Effector memory CD4-positive, alpha-beta T cell (primary cell): ENCODE measurements at regions not wholly inside any gene's neighbourhood (a gene's known extent, or its start where the extent isn't known, plus 50 kb on each side); places are given as distances from the start of the nearest gene placed in this dataset.

Experiments used
- DNase-seq, 3 donors: peaks; one replicate each; pipeline ENCODE4 v3.0.0-alpha.2; 2020
- H3K27ac ChIP-seq: 2 replicates; pipeline ENCODE4 v1.7.0; 2013; ENCODE audit warnings: mild to moderate bottlenecking, low read length, moderate library complexity; ENCODE audit not compliant: insufficient read depth, poor library complexity, severe bottlenecking
- H3K27me3 ChIP-seq: replicated peaks from 2 replicates; pipeline ENCODE4 v1.7.0; 2013; ENCODE audit warnings: mild to moderate bottlenecking, low read length; ENCODE audit not compliant: insufficient read depth, control insufficient read depth, poor library complexity, severe bottlenecking
- H3K36me3 ChIP-seq: 2 replicates; pipeline ENCODE4 v1.7.0; 2013; ENCODE audit warnings: mild to moderate bottlenecking, low read length, moderate library complexity; ENCODE audit not compliant: control insufficient read depth, insufficient read depth
- H3K4me1 ChIP-seq: 2 replicates; pipeline ENCODE4 v1.7.0; 2013; ENCODE audit warnings: low read length, mild to moderate bottlenecking; ENCODE audit not compliant: control insufficient read depth, insufficient read depth, poor library complexity, severe bottlenecking
- H3K4me3 ChIP-seq: 2 replicates; pipeline ENCODE4 v1.7.0; 2013; ENCODE audit warnings: low read length, low read depth, mild to moderate bottlenecking; ENCODE audit not compliant: insufficient read depth, poor library complexity, severe bottlenecking
- H3K9me3 ChIP-seq: 2 replicates; pipeline ENCODE4 v1.7.0; 2013; ENCODE audit warnings: mild to moderate bottlenecking, low read length, moderate library complexity; ENCODE audit not compliant: control insufficient read depth

DNA sequence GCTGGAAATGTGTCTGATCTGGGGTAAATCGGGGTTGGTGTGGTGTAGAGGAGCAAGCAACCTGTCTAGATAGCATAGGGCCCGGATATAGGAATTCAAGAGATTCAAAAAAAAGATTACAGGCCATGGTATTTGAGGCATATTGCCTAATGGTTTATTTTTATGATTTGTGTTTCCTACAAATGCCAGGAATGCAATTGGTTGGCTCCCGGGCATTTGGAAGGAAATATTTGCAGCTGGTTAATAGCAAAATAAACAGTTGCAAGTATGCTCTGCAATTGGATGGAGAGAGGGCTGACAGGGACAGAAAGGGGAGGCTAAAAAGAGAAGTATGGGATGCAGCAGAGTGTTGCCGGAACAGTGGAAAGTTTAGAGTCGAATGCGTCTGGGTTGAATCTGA is 315.6 kb upstream of the ATP2B1 start:
- DNase-seq = no peak
- H3K27me3 ChIP-seq = no peaks in the 10 kb centered on the region
- H3K4me3 ChIP-seq = no peak overlapping the region
- H3K27ac ChIP-seq = no peak overlapping the region
- peaks cover 13% of the 10 kb centered on the region for H3K4me1 ChIP-seq
- no peaks in the 10 kb centered on the region for H3K36me3 ChIP-seq
- no peaks in the 10 kb centered on the region for H3K9me3 ChIP-seq

DNA sequence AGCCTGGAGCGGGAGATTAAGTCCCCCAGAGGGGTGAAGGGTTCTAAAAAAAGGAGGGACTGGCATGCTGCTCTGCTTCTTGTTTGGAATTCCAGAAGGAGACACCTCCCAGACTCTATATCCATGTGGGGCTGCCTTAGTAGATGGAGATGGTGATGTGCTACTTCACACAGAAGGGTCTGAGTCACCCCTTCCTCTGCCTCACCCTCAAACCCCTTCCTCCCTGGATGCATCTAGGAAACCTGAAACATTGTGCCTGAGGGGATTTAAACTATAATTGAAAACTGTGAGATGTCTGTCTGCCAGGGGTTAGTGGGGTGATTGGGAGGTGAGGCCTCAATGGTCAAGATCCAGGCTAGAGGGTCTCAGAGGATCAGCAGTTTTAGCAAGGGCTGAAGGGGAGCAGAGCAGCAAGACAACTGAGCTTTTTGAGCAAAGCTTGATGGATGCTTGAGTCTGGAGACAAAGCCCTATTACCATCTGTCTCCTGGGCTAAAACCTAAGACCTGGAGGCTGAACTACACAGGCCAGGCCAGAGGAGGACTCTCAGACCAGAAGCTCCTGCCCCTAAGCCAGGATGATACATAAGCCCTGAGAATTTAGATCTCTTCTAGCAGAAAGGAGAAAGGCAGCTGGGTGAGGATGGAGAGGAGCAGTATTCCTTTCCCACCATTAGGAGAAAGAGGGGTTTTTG is 314.7 kb upstream of the ATP2B1 start:
- Histone ChIP-seq H3K27me3 (no peaks in the 10 kb centered on the region), H3K4me3 (no peak overlapping the region), H3K4me1 (peaks cover 4% of the 10 kb centered on the region), H3K27ac (no peak overlapping the region), H3K9me3 (no peaks in the 10 kb centered on the region), H3K36me3 (no peaks in the 10 kb centered on the region)
- no peak for DNase-seq

DNA sequence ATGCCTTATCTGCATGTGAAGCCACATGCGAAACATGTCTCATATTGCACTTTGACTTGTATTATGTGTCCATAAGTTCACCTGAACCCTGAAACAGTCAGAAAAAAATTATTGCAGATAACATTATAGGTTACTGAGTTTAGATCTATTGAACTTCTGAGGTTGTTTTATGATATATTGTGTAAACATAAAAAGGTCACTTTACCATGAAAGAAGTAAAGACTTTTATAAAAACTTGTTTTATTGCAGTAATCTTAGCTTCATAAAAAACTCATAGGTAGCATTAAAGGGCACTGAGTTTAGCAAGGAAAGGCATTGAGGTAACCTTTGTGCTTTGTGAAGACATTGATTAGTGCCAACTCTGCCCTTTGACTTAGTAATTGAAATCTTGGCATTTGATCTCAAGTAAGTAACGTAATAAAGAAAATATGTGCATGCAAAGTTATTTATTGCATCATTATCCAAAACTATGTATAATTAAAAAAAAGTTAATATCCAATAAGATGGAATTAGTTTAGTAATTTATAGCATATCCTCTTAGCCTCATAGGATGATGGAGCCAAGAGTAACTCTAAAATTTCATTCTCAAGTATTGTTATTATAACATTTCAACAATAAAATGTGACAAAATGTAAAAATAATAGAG is 313.3 kb upstream of the ATP2B1 start:
- no peaks in the 10 kb centered on the region for H3K36me3 ChIP-seq
- no peaks in the 10 kb centered on the region for H3K4me1 ChIP-seq
- no peak overlapping the region for H3K4me3 ChIP-seq
- H3K27me3 ChIP-seq = no peaks in the 10 kb centered on the region
- no peaks in the 10 kb centered on the region for H3K9me3 ChIP-seq
- DNase-seq = no peak
- no peak overlapping the region for H3K27ac ChIP-seq

DNA sequence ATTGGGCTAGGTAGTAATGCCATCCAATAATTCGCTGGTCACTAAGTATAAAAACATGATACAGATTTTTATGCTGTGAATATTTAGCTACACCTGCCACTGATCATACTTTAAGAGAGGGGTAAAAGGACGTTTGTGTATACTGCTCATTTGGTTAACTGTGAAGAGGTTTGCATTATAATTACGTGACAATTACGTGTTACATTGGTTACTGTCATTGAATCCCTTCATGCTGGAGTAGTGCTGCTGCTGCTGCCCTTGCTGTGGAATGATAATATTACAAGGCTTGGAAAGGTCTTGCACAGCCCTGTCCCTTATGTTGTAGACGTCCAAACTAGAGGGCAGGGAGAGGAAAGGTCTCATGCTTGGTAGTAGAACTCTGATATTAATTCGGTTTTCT is 312.2 kb upstream of the ATP2B1 start:
- H3K27me3 ChIP-seq = no peaks in the 10 kb centered on the region
- H3K9me3 ChIP-seq = no peaks in the 10 kb centered on the region
- H3K36me3 ChIP-seq = no peaks in the 10 kb centered on the region
- DNase-seq = no peak
- no peak overlapping the region for H3K27ac ChIP-seq
- H3K4me1 ChIP-seq = no peaks in the 10 kb centered on the region
- no peak overlapping the region for H3K4me3 ChIP-seq

DNA sequence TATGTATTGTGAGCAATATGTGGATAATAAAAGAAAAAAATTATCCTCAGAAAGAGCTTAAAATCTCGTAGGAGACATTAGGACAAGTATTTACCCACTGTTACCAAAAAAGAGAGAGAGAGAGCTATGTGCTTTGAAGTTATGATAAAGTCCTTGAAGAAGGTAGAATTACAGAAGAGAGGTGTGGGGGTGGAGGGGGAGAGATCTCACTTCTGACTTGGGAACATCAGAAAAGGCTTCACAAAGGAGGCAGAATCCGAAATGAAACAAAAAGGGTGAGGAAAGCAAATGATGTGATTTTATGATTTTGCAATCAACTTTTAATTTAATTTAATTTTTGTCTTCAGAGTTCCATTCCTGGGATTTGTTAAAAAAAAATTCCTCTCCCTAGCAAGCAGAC is 311.8 kb upstream of the ATP2B1 start:
- Histone ChIP-seq H3K27me3 (no peaks in the 10 kb centered on the region), H3K27ac (no peak overlapping the region), H3K4me1 (no peaks in the 10 kb centered on the region), H3K4me3 (no peak overlapping the region), H3K36me3 (no peaks in the 10 kb centered on the region), H3K9me3 (no peaks in the 10 kb centered on the region)
- no peak for DNase-seq

DNA sequence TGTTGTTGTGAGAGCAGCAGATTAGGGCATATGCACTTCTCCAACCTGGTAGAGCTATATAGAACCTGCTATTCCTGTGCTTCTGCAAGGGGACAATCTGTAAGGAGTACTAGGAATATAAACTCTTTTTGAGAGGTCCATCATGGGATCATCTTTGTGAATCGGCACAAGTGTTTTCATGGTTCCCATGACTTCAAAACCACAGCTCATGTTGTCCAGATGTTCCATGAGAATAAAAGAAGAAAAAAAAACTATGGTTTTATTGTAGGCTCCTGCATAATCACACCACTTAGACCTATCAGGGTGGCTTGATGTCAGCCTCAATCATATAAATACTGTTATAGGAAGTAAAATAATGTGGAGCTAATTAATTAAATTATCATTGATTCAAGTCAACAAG is 311.4 kb upstream of the ATP2B1 start:
- H3K9me3 ChIP-seq = no peaks in the 10 kb centered on the region
- H3K27ac ChIP-seq = no peak overlapping the region
- no peaks in the 10 kb centered on the region for H3K4me1 ChIP-seq
- no peaks in the 10 kb centered on the region for H3K27me3 ChIP-seq
- no peak for DNase-seq
- no peaks in the 10 kb centered on the region for H3K36me3 ChIP-seq
- no peak overlapping the region for H3K4me3 ChIP-seq

DNA sequence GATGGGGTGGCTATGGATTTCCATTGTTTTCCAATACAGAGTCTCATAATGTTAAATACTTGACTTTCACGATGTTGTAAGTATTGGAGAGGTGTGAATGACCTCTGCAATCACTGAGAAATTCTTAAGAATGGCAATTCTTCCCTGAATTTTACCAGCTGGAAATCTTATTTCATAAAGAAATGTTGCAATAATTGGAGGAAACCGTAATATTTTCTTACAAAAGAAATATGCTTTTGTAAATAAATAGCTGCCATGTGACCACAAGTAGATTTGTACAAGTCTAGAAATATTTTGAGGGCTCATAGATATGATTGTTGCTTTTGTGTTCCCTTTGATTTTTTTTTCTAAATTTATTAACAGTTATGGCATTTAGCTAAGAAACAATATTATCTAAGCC is 308.7 kb upstream of the ATP2B1 start:
- Histone ChIP-seq H3K27ac (no peak overlapping the region), H3K4me1 (no peaks in the 10 kb centered on the region), H3K36me3 (no peaks in the 10 kb centered on the region), H3K9me3 (no peaks in the 10 kb centered on the region), H3K4me3 (no peak overlapping the region), H3K27me3 (no peaks in the 10 kb centered on the region)
- DNase-seq = no peak

DNA sequence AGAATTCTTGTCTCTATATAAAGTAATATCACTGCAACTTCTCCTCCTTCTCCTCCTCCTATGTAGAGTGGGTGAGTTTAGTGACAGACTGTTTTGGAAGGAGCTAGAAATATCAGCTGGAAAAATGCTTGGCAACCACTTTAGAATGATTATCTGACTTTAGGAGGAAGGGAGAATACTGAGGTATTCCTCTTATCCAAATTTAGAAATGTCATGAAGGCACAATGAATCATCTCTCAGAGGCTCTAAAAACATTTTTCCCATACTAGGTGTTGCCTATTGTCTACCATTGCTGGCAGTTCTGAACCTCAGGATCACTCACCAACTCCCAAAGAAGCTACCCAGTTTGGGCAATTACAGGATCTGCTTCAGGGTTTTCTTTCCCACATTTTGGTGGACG is 306.6 kb upstream of the ATP2B1 start:
- no peak overlapping the region for H3K27ac ChIP-seq
- no peak for DNase-seq
- H3K4me3 ChIP-seq = no peak overlapping the region
- H3K36me3 ChIP-seq = no peaks in the 10 kb centered on the region
- no peaks in the 10 kb centered on the region for H3K9me3 ChIP-seq
- no peaks in the 10 kb centered on the region for H3K27me3 ChIP-seq
- H3K4me1 ChIP-seq = no peaks in the 10 kb centered on the region

DNA sequence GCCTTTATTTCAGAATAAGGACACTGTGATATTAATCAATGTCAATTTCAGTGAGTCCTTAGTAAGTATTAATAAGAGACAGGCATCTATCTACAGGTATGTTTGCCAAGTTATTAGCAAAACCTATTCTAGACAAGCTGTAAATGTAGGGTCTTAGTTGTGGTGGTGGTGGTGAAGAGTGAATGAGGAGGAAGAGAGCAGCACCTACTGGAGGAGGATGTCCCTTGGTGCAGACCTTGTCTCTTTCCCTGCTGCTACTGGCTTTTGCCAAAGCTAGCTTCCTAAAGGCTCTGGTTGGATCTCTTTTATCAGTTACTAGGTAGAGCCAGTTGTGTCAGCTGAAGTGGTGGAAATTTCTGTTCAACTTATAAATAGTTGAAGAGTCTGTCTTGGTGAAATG is 304.8 kb upstream of the ATP2B1 start:
- no peak overlapping the region for H3K27ac ChIP-seq
- DNase-seq = no peak
- H3K36me3 ChIP-seq = no peaks in the 10 kb centered on the region
- no peak overlapping the region for H3K4me3 ChIP-seq
- H3K4me1 ChIP-seq = no peaks in the 10 kb centered on the region
- H3K27me3 ChIP-seq = no peaks in the 10 kb centered on the region
- no peaks in the 10 kb centered on the region for H3K9me3 ChIP-seq

DNA sequence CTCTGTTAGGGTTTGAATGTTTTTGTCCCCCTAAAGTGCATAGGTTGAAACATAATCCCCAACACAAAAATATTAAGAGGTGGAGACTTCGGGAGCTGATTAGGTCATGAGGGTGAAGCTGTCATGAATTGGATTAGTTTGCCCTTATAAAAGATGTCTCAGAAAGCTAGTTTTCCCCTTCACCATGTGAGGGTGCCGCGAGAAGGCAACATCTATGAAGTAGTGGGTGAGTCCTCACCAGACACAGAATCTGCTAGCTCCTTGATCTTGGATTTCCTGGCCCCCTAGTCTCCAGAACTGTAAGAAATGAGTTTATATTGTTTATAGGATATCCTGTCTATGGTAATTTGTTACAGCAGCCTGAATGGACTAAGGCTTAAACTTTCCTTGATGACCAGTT is 301.5 kb upstream of the ATP2B1 start:
- no peaks in the 10 kb centered on the region for H3K9me3 ChIP-seq
- H3K4me1 ChIP-seq = no peaks in the 10 kb centered on the region
- no peaks in the 10 kb centered on the region for H3K27me3 ChIP-seq
- no peak overlapping the region for H3K27ac ChIP-seq
- no peaks in the 10 kb centered on the region for H3K36me3 ChIP-seq
- no peak overlapping the region for H3K4me3 ChIP-seq
- no peak for DNase-seq
